OCI-LY1 (cell line): ENCODE measurements at regions not wholly inside any gene's neighbourhood (a gene's known extent, or its start where the extent isn't known, plus 50 kb on each side); places are given as distances from the start of the nearest gene placed in this dataset.

Experiments used
- CTCF ChIP-seq: fragments of 200-600 bp; sonication (generic), shearing (Covaris generic); IDR thresholded peaks from 2 replicates; pipeline ENCODE4 v1.5.1; 2017; ENCODE audit warnings: mild to moderate bottlenecking, antibody characterized with exemption, low read length, moderate library complexity, mixed read lengths
- EZH2 ChIP-seq: fragments of 200-600 bp; sonication (generic), shearing (Covaris generic); IDR thresholded peaks from 2 replicates; pipeline ENCODE4 v1.8.0; 2017; ENCODE audit warnings: borderline replicate concordance, mixed run types, mild to moderate bottlenecking, antibody characterized with exemption, low read length, moderate library complexity, mixed read lengths

DNA sequence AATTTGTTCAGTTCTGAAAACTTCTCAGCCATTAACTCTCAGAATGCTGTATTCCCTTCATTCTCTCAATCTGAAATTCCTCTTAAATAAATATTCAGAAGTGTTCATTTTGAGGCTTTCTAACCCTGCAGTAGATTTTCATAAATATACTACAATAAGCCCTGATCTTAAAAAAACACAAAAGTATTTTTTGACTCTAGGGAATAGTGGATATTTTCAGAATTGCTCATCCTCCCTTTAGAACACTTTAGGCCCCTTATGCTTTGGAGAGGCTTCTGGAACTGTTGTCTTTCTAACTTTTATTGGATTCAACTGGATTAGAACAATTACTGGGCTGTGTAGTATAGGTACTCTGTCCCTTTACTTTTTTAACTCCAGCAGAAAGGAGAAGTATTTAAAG, 1662.6 kb upstream of the MIR17HG start:
- no peak for TF ChIP-seq CTCF
- TF ChIP-seq EZH2 = no peak
